Activated naive CD4-positive, alpha-beta T cell treated with anti-CD3 and anti-CD28 coated beads for 36 hours (primary cell): ENCODE measurements at regions not wholly inside any gene's neighbourhood (a gene's known extent, or its start where the extent isn't known, plus 50 kb on each side); places are given as distances from the start of the nearest gene placed in this dataset.
"Not testable (repeated sequence)": the region's sequence is repeated elsewhere in the genome, so short reads cannot be mapped to it uniquely, and the experiment has no call there.

Source experiments
- CTCF ChIA-PET: fragments of 350-600 bp; sonication (Branson Sonifier 250); formaldehyde crosslinking; loops from one replicate; lab custom pipeline; 2021; ENCODE audit warnings: antibody characterized with exemption; lab: Charles Lee
- DNase-seq: peaks from one replicate; pipeline ENCODE4 v3.0.0-alpha.2; 2020
- H3K27ac Mint-ChIP-seq: one replicate; pipeline ENCODE4 v1.8.0; 2021; ENCODE audit warnings: mild to moderate bottlenecking, mixed read lengths
- H3K27me3 Mint-ChIP-seq: one replicate; pipeline ENCODE4 v1.8.0; 2021; ENCODE audit warnings: low read depth, mixed read lengths
- H3K36me3 Mint-ChIP-seq: one replicate; pipeline ENCODE4 v1.8.0; 2021; ENCODE audit warnings: low read depth, mixed read lengths
- H3K4me1 Mint-ChIP-seq: one replicate; pipeline ENCODE4 v1.8.0; 2021; ENCODE audit warnings: low read depth, mixed read lengths
- H3K4me3 Mint-ChIP-seq: one replicate; pipeline ENCODE4 v1.8.0; 2021; ENCODE audit warnings: mild to moderate bottlenecking, moderate library complexity, mixed read lengths
- H3K9me3 Mint-ChIP-seq: one replicate; pipeline ENCODE4 v1.8.0; 2021; ENCODE audit warnings: mixed read lengths
- intact Hi-C: fragments of 100-400 bp; cut with micrococcal nuclease; formaldehyde crosslinking; loops from one replicate; pipeline ENCODE4 v1.15.1; 2023

GRCh38 chr2:53216805-53217204, 550.8 kb upstream of the CHAC2 start:
- H3K36me3 Mint-ChIP-seq = no peaks in the 10 kb centered on the region
- intact Hi-C loops = no loop called here
- H3K27me3 Mint-ChIP-seq = peaks cover 5% of the 10 kb centered on the region
- no peak overlapping the region for H3K27ac Mint-ChIP-seq
- H3K4me3 Mint-ChIP-seq = no peak overlapping the region
- CTCF ChIA-PET = no interaction called here
- H3K9me3 Mint-ChIP-seq = peaks cover 12% of the 10 kb centered on the region
- H3K4me1 Mint-ChIP-seq = no peaks in the 10 kb centered on the region
- DNase-seq = no peak

- Mint-ChIP-seq H3K27me3 (no peaks in the 10 kb centered on the region), H3K27ac (no peak overlapping the region), H3K4me3 (no peak overlapping the region), H3K36me3 (no peaks in the 10 kb centered on the region), H3K9me3 (peaks cover 12% of the 10 kb centered on the region), H3K4me1 (no peaks in the 10 kb centered on the region)
- intact Hi-C loops = no loop called here
- DNase-seq = no peak
- CTCF ChIA-PET = interaction anchor here (0.7 kb wide), 1 partner anchor 869 kb away, joined by 4 read pairs; no protein-coding TSS in a partner anchor
Measured at GRCh38 chr2:53212576-53212975, 555.0 kb upstream of the CHAC2 start.

- H3K9me3 Mint-ChIP-seq = peaks cover 12% of the 10 kb centered on the region
- DNase-seq = no peak
- CTCF ChIA-PET = interaction anchor here (0.7 kb wide), 1 partner anchor 392 kb away, joined by 3 read pairs; no protein-coding TSS in a partner anchor
- intact Hi-C loops = no loop called here
- H3K4me1 Mint-ChIP-seq = no peaks in the 10 kb centered on the region
- no peak overlapping the region for H3K4me3 Mint-ChIP-seq
- H3K27me3 Mint-ChIP-seq = no peaks in the 10 kb centered on the region
- no peak overlapping the region for H3K27ac Mint-ChIP-seq
- no peaks in the 10 kb centered on the region for H3K36me3 Mint-ChIP-seq
Measured at GRCh38 chr2:53211201-53211774, 556.3 kb upstream of the CHAC2 start.

GRCh38 chr2:53210538-53210937, 557.1 kb upstream of the CHAC2 start:
- H3K9me3 Mint-ChIP-seq = peaks cover 9% of the 10 kb centered on the region
- intact Hi-C loops = no loop called here
- H3K27ac Mint-ChIP-seq = no peak overlapping the region
- no peaks in the 10 kb centered on the region for H3K4me1 Mint-ChIP-seq
- H3K36me3 Mint-ChIP-seq = no peaks in the 10 kb centered on the region
- CTCF ChIA-PET = no interaction called here
- H3K27me3 Mint-ChIP-seq = no peaks in the 10 kb centered on the region
- no peak for DNase-seq
- H3K4me3 Mint-ChIP-seq = no peak overlapping the region

- no peak overlapping the region for H3K27ac Mint-ChIP-seq
- no peaks in the 10 kb centered on the region for H3K4me1 Mint-ChIP-seq
- no peaks in the 10 kb centered on the region for H3K27me3 Mint-ChIP-seq
- no peak for DNase-seq
- no peaks in the 10 kb centered on the region for H3K36me3 Mint-ChIP-seq
- peaks cover 9% of the 10 kb centered on the region for H3K9me3 Mint-ChIP-seq
- H3K4me3 Mint-ChIP-seq = no peak overlapping the region
- intact Hi-C loops = no loop called here
- CTCF ChIA-PET = no interaction called here
Measured at GRCh38 chr2:53209679-53210458, 557.7 kb upstream of the CHAC2 start.

GRCh38 chr2:53208815-53209214, 558.8 kb upstream of the CHAC2 start:
- no peak overlapping the region for H3K4me3 Mint-ChIP-seq
- DNase-seq = no peak
- no peak overlapping the region for H3K27ac Mint-ChIP-seq
- no peaks in the 10 kb centered on the region for H3K36me3 Mint-ChIP-seq
- intact Hi-C loops = no loop called here
- H3K4me1 Mint-ChIP-seq = no peaks in the 10 kb centered on the region
- CTCF ChIA-PET = no interaction called here
- no peaks in the 10 kb centered on the region for H3K27me3 Mint-ChIP-seq
- peaks cover 4% of the 10 kb centered on the region for H3K9me3 Mint-ChIP-seq

GRCh38 chr2:53206226-53206625, 561.4 kb upstream of the CHAC2 start:
- H3K27ac Mint-ChIP-seq, H3K36me3 Mint-ChIP-seq, intact Hi-C loops, H3K9me3 Mint-ChIP-seq, H3K4me3 Mint-ChIP-seq, H3K27me3 Mint-ChIP-seq, DNase-seq, H3K4me1 Mint-ChIP-seq, CTCF ChIA-PET: not testable (repeated sequence)

- H3K4me1 Mint-ChIP-seq = no peaks in the 10 kb centered on the region
- H3K9me3 Mint-ChIP-seq = no peaks in the 10 kb centered on the region
- intact Hi-C loops = no loop called here
- no peak overlapping the region for H3K27ac Mint-ChIP-seq
- no peaks in the 10 kb centered on the region for H3K36me3 Mint-ChIP-seq
- no peak overlapping the region for H3K4me3 Mint-ChIP-seq
- CTCF ChIA-PET = no interaction called here
- H3K27me3 Mint-ChIP-seq = no peaks in the 10 kb centered on the region
- DNase-seq = no peak
Measured at GRCh38 chr2:53202063-53202462, 565.5 kb upstream of the CHAC2 start.

- Mint-ChIP-seq H3K4me3 (no peak overlapping the region), H3K27me3 (no peaks in the 10 kb centered on the region), H3K9me3 (no peaks in the 10 kb centered on the region), H3K4me1 (no peaks in the 10 kb centered on the region), H3K36me3 (no peaks in the 10 kb centered on the region), H3K27ac (no peak overlapping the region)
- DNase-seq = no peak
- intact Hi-C loops = no loop called here
- CTCF ChIA-PET = no interaction called here
Measured at GRCh38 chr2:53200072-53200471, 567.5 kb upstream of the CHAC2 start.

GRCh38 chr2:53188851-53189510, 578.6 kb upstream of the CHAC2 start:
- no peaks in the 10 kb centered on the region for H3K9me3 Mint-ChIP-seq
- CTCF ChIA-PET = no interaction called here
- H3K4me3 Mint-ChIP-seq = no peak overlapping the region
- DNase-seq = no peak
- no peak overlapping the region for H3K27ac Mint-ChIP-seq
- H3K27me3 Mint-ChIP-seq = no peaks in the 10 kb centered on the region
- H3K4me1 Mint-ChIP-seq = no peaks in the 10 kb centered on the region
- no peaks in the 10 kb centered on the region for H3K36me3 Mint-ChIP-seq
- intact Hi-C loops = no loop called here

GRCh38 chr2:53183581-53183980, 584.0 kb upstream of the CHAC2 start:
- Mint-ChIP-seq H3K9me3 (no peaks in the 10 kb centered on the region), H3K36me3 (no peaks in the 10 kb centered on the region), H3K27ac (no peak overlapping the region), H3K27me3 (no peaks in the 10 kb centered on the region), H3K4me1 (no peaks in the 10 kb centered on the region), H3K4me3 (no peak overlapping the region)
- no peak for DNase-seq
- CTCF ChIA-PET = no interaction called here
- intact Hi-C loops = no loop called here

- CTCF ChIA-PET = no interaction called here
- Mint-ChIP-seq H3K9me3 (no peaks in the 10 kb centered on the region), H3K36me3 (no peaks in the 10 kb centered on the region), H3K4me1 (no peaks in the 10 kb centered on the region), H3K4me3 (no peak overlapping the region), H3K27ac (no peak overlapping the region), H3K27me3 (no peaks in the 10 kb centered on the region)
- intact Hi-C loops = no loop called here
- no peak for DNase-seq
Measured at GRCh38 chr2:53182601-53183000, 585.0 kb upstream of the CHAC2 start.

GRCh38 chr2:53181759-53182158, 585.8 kb upstream of the CHAC2 start:
- Mint-ChIP-seq H3K36me3 (no peaks in the 10 kb centered on the region), H3K9me3 (no peaks in the 10 kb centered on the region), H3K27ac (no peak overlapping the region), H3K27me3 (no peaks in the 10 kb centered on the region), H3K4me3 (no peak overlapping the region), H3K4me1 (no peaks in the 10 kb centered on the region)
- intact Hi-C loops = no loop called here
- CTCF ChIA-PET = no interaction called here
- no peak for DNase-seq
